Ascending aorta (tissue), 2 donors: ENCODE measurements at regions not wholly inside any gene's neighbourhood (a gene's known extent, or its start where the extent isn't known, plus 50 kb on each side); places are given as distances from the start of the nearest gene placed in this dataset.

ENCODE experiments used
- DNase-seq, 2 donors: peaks; one replicate each; pipeline ENCODE4 v3.0.0-alpha.2; 2019; ENCODE audit warnings: low spot score in 2 of 2
- H3K27ac ChIP-seq, 2 donors: fragments of 200-600 bp; sonication (generic); one replicate each; pipeline ENCODE4 v1.5.1; 2016 to 2017; ENCODE audit warnings: mild to moderate bottlenecking in 1 of 2
- H3K27me3 ChIP-seq: fragments of 200-600 bp; sonication (generic); one replicate; pipeline ENCODE4 v1.5.1; 2017
- H3K36me3 ChIP-seq, 2 donors: fragments of 200-600 bp; sonication (generic); one replicate each; pipeline ENCODE4 v1.5.1; 2016
- H3K4me1 ChIP-seq, 2 donors: fragments of 200-600 bp; sonication (generic); one replicate each; pipeline ENCODE4 v1.5.1; 2016 to 2017; ENCODE audit warnings: mild to moderate bottlenecking in 1 of 2
- H3K4me3 ChIP-seq, 2 donors: fragments of 200-600 bp; sonication (generic); one replicate each; pipeline ENCODE4 v1.5.1; 2016 to 2017; ENCODE audit warnings: mild to moderate bottlenecking in 1 of 2
- H3K9me3 ChIP-seq, 2 donors: fragments of 200-600 bp; sonication (generic); one replicate each; pipeline ENCODE4 v1.5.1; 2016
- CTCF ChIP-seq, 3 experiments: fragments of 200-600 bp in 2 of 3; fragments of 450-650 bp in 1 of 3; sonication (generic) in 2 of 3; IDR thresholded peaks; one replicate each; pipeline ENCODE4 v1.5.1; 2016 to 2019; ENCODE audit warnings: antibody characterized with exemption in 3 of 3, mild to moderate bottlenecking in 1 of 3, moderate library complexity in 1 of 3
- intact Hi-C: fragments of 100-400 bp; cut with DNase I; formaldehyde crosslinking; loops from one replicate; pipeline ENCODE4 v1.15.1; 2023

GRCh38 chr12:77377622-77378021 is 312.3 kb upstream of the E2F7 start:
- Histone ChIP-seq H3K4me1 (no peaks in the 10 kb centered on the region), H3K4me3 (no peak overlapping the region), H3K36me3 (no peaks in the 10 kb centered on the region), H3K27me3 (no peaks in the 10 kb centered on the region), H3K9me3 (no peaks in the 10 kb centered on the region), H3K27ac (no peak overlapping the region)
- no peak for DNase-seq
- intact Hi-C loops: no loop called here
- TF ChIP-seq CTCF (IDR thresholded peaks at IDR 0.05): no peak

GRCh38 chr12:77377116-77377515 is 311.7 kb upstream of the E2F7 start:
- intact Hi-C loops: no loop called here
- DNase-seq: no peak

GRCh38 chr12:77374673-77375072 is 309.3 kb upstream of the E2F7 start:
- H3K4me3 ChIP-seq: no peak overlapping the region
- intact Hi-C loops: no loop called here
- no peaks in the 10 kb centered on the region for H3K36me3 ChIP-seq
- no peak overlapping the region for H3K27ac ChIP-seq
- no peaks in the 10 kb centered on the region for H3K4me1 ChIP-seq
- TF ChIP-seq CTCF (IDR thresholded peaks at IDR 0.05): no peak
- DNase-seq: no peak
- no peaks in the 10 kb centered on the region for H3K27me3 ChIP-seq
- H3K9me3 ChIP-seq: no peaks in the 10 kb centered on the region

More at GRCh38 chr12:77377116-77377515, 311.7 kb upstream of the E2F7 start:
- no peak for TF ChIP-seq CTCF (IDR thresholded peaks at IDR 0.05)
- no peak overlapping the region for H3K4me3 ChIP-seq
- no peaks in the 10 kb centered on the region for H3K36me3 ChIP-seq
- no peak overlapping the region for H3K27ac ChIP-seq
- no peaks in the 10 kb centered on the region for H3K9me3 ChIP-seq
- no peaks in the 10 kb centered on the region for H3K4me1 ChIP-seq
- no peaks in the 10 kb centered on the region for H3K27me3 ChIP-seq

- intact Hi-C loops: no loop called here
- no peaks in the 10 kb centered on the region for H3K27me3 ChIP-seq
- no peak for DNase-seq
- H3K27ac ChIP-seq: no peak overlapping the region
- TF ChIP-seq CTCF (IDR thresholded peaks at IDR 0.05): no peak
- no peaks in the 10 kb centered on the region for H3K4me1 ChIP-seq
- no peaks in the 10 kb centered on the region for H3K36me3 ChIP-seq
- H3K4me3 ChIP-seq: no peak overlapping the region
- no peaks in the 10 kb centered on the region for H3K9me3 ChIP-seq
Measured at GRCh38 chr12:77372494-77372893, 307.1 kb upstream of the E2F7 start.

- Histone ChIP-seq H3K9me3 (no peaks in the 10 kb centered on the region), H3K27ac (no peak overlapping the region), H3K4me1 (no peaks in the 10 kb centered on the region), H3K27me3 (no peaks in the 10 kb centered on the region), H3K4me3 (no peak overlapping the region), H3K36me3 (no peaks in the 10 kb centered on the region)
- no peak for DNase-seq
- intact Hi-C loops: no loop called here
- TF ChIP-seq CTCF (IDR thresholded peaks at IDR 0.05): no peak
Measured at GRCh38 chr12:77372026-77372425, 306.7 kb upstream of the E2F7 start.

GRCh38 chr12:77368379-77368778 is 303.0 kb upstream of the E2F7 start:
- DNase-seq: no peak
- no peaks in the 10 kb centered on the region for H3K27me3 ChIP-seq
- no peak for TF ChIP-seq CTCF (IDR thresholded peaks at IDR 0.05)
- H3K4me1 ChIP-seq: no peaks in the 10 kb centered on the region
- no peak overlapping the region for H3K4me3 ChIP-seq
- intact Hi-C loops: no loop called here
- no peaks in the 10 kb centered on the region for H3K36me3 ChIP-seq
- no peak overlapping the region for H3K27ac ChIP-seq
- no peaks in the 10 kb centered on the region for H3K9me3 ChIP-seq
